ENCODE measurements at regions not wholly inside any gene's neighbourhood (a gene's known extent, or its start where the extent isn't known, plus 50 kb on each side); places are given as distances from the start of the nearest gene placed in this dataset.
A peak's percentile ranks its signal among the peaks of the same experiment; 100 is the strongest.
"Not testable (repeated sequence)": the region's sequence is repeated elsewhere in the genome, so short reads cannot be mapped to it uniquely, and the experiment has no call there.

- FAIRE-seq, result no peak
Observed at GRCh38 chr12:75863533-75863932, 168.0 kb downstream of the PHLDA1 start.

DNA sequence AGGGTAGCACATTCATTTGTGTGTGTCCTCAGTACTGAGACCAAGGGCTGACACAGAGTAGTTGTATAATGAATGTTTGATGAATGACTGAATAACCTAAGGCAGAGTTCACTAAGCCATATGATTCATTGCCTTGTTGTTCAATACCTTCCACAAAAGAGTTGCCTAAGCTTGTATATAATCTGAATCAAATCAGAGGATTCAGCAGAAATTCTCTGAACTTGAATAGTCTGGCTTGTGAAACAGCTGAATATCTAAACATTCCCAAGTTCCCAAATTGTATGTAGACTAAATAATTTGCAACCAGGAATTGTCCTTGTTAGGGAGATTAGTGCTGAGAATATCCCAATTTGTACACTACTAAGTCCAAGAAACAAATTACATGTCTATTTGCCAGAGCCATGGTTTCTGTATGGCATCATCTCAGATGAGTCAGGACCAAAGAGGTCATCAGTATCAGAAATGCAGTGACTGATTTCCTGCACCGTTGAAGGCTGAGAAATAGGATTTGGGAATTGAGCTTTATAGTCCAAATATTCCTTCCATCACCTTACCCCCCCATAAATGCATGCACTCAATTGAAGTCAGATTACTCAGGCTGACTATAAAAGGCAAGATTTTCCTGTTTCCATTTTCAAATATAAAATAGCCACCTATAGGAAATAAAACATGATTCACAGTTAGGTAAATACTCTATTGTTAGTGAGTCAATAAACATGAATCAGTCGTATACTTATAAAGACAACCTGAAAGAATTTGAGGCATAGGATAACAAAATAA, 168.7 kb downstream of the PHLDA1 start:
- FAIRE-seq, result no peak

DNA sequence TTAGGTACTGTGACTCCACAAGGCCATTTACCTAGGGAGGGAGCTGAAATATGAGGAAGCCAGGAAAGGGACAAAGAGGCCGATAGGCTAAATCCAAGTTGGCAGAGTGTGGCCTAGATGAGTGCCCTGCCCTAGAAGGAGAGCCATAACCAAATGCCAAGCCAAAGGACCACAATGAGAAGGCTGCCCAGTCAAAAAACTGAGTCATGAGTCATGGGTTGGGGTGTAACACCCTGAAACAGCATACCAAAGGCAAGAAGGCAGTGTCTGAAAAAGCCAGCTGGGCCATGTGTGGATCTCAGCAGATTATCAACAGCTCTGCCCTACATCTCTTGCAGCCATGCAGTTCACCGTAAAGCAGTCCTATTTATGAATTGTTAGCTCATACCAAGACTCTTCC, 171.7 kb downstream of the PHLDA1 start:
- FAIRE-seq, result no peak

GRCh38 chr12:75856235-75856634, 175.3 kb downstream of the PHLDA1 start:
- no peak for FAIRE-seq

DNA sequence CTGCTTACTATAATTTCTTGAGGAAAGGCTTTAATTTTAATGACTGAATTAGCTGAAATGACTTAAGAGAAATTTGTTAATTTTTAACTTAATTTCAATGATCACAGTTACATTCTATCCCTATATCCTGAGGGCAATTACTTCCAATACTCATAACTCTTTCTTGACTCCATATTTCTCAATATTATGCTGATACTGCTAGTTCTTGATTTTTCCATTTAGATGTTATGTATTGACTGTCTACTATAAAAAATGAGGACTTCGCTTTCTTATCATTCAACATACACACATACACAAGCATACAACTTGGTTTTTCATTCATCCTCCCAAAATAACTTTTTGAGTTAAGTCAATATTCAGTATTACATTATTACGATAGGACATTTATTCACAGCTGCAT, 176.2 kb downstream of the PHLDA1 start:
- FAIRE-seq, result no peak

- no peak for FAIRE-seq
Observed at GRCh38 chr12:75854681-75855309, 176.8 kb downstream of the PHLDA1 start.

DNA sequence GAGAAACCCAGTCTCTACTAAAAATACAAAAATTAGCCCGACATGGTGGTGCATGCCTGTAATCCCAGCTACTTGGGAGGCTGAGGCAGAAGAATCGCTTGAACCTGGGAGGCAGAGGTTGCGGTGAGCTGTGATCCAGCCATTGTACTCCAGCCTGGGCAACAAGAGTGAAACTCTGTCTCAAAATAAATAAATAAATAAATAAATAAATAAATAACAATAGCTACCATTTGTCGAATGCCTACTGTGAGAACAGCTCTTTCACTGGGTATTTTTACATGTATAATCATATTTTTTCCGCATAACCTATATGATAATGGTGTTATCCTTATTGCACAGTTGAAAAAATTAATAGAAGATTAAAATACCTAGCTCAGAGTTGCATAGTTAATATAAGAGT, 177.4 kb downstream of the PHLDA1 start:
- not testable (repeated sequence) for FAIRE-seq

GRCh38 chr12:75853626-75854025, 177.9 kb downstream of the PHLDA1 start:
- no peak for FAIRE-seq

- no peak for FAIRE-seq
Observed at GRCh38 chr12:75852956-75853355, 178.6 kb downstream of the PHLDA1 start.

- no peak for FAIRE-seq
Observed at GRCh38 chr12:75852143-75852542, 179.4 kb downstream of the PHLDA1 start.

GRCh38 chr12:75850721-75851462, 180.7 kb downstream of the PHLDA1 start:
- FAIRE-seq, result no peak

DNA sequence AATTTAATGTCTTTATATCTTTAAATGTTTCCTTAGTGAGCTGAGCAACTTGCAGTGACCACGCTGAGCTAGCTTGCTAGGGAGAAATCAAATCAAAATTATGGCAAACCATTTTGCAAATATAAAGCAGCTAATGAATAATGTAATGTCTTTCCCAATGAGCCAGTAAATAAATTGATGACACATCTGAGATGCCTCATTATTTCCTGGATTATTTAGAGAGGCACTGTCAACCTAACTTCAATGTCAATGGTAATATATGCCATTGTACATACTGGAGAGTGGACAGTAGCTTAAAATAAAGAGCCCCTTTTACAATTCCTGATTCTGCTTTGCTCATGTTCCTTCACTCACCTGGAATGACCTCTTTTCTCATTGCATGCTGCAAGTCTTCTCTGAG, 182.6 kb downstream of the PHLDA1 start:
- no peak for FAIRE-seq

- FAIRE-seq, result no peak
Observed at GRCh38 chr12:75848431-75848925, 183.1 kb downstream of the PHLDA1 start.

GRCh38 chr12:75846102-75846501, 185.5 kb downstream of the PHLDA1 start:
- no peak for FAIRE-seq

- no peak for FAIRE-seq
Observed at GRCh38 chr12:75844985-75845384, 186.6 kb downstream of the PHLDA1 start.

DNA sequence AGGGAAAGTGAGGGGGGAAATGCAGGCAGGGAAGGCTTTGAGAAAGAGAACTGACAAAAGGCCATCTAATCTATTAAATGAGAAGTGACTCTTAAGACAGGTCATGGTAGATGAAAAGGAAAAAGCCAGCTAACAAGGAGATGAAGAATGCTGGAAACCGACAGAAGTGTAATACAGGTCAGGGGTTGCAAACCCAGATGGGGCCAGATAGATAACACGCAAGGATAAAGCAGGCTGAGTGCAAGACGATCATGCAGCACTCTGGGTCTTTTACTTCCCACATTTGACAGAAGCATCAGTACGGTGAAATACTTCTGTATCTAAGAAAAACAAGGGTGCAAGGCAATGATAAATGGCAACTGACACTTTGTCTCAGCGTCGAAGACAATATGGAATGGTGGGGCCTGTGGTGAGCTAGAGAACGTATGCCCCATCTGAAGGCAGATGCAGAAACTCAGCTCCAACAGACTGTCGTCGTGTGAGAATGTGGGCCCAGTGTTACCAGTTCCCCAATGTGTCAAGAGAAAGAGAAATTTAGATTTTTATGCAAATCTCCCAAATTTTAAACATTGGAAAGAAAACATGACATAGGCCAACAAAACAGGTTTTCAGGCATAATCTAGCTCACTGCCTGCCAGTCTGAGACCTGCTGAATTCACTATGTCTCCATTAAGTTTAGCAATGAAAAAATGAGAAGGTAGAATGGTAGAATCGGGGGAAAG, 187.4 kb downstream of the PHLDA1 start:
- FAIRE-seq, result no peak

DNA sequence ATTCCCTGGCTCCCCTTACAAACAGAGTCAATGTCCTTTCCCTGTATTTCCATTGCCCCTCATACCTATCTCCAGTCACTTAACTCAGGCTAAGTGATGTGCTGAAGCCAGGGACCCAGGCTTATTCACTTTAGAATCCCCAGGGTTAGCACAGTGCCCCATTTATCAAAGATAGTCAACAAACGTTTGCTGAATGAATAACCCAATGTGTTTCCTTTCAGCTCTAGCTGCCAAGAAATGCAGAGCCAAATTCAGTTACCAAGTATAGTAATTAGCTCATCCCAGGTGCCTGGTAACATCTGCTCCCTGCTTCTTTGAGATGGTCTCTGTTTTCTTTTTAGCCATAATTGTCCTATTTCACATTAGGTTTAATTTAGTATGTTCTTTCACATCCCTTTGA, 189.5 kb downstream of the PHLDA1 start:
- FAIRE-seq, result no peak

GRCh38 chr12:75840994-75841355, 190.6 kb downstream of the PHLDA1 start:
- FAIRE-seq, result no peak

- no peak for FAIRE-seq
Observed at GRCh38 chr12:75838309-75838708, 193.3 kb downstream of the PHLDA1 start.

DNA sequence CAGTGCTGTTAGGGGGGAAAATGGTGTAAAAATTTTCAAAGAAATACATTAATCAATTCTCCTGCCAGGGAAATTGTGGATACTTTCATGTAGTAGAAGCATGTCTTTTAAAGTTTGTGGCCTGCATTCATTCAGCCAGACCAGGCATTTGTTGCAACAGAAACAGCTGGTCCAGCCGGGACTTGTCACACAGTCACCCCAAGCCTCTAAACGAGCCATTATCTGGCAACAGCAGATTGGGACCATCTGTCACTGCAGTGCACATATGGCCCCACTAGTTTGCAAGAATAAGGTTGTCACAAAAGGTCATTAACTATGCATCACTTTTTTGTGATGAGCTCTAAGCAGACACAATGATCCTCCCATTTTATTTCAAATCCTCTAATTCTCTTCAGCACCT, 193.9 kb downstream of the PHLDA1 start:
- no peak for FAIRE-seq

- peak; percentile 76 for FAIRE-seq
Observed at GRCh38 chr12:75836533-75836932, 195.0 kb downstream of the PHLDA1 start.

- no peak for FAIRE-seq
Observed at GRCh38 chr12:75834591-75834990, 197.0 kb downstream of the PHLDA1 start.

GRCh38 chr12:75833268-75833667, 198.3 kb downstream of the PHLDA1 start:
- no peak for FAIRE-seq

Data from A204.1 (cell line).